GM12865 (cell line): ENCODE measurements at regions not wholly inside any gene's neighbourhood (a gene's known extent, or its start where the extent isn't known, plus 50 kb on each side); places are given as distances from the start of the nearest gene placed in this dataset.

Experiments used
- DNase-seq: peaks from one replicate; pipeline ENCODE4 v3.0.0; 2010; ENCODE audit warnings: low read depth
- H3K4me3 ChIP-seq: 2 replicates; pipeline ENCODE4 v1.5.1; 2011; ENCODE audit warnings: mild to moderate bottlenecking, low read depth, low read length, control low read depth
- TF ChIP-seq, protein P1 (sequence below): IDR thresholded peaks from 2 replicates; pipeline ENCODE4 v1.5.1; 2011; ENCODE audit warnings: low read length, control low read depth, low read depth, inconsistent platforms; ENCODE audit not compliant: insufficient read depth; ENCODE audit errors: missing control alignments

DNA sequence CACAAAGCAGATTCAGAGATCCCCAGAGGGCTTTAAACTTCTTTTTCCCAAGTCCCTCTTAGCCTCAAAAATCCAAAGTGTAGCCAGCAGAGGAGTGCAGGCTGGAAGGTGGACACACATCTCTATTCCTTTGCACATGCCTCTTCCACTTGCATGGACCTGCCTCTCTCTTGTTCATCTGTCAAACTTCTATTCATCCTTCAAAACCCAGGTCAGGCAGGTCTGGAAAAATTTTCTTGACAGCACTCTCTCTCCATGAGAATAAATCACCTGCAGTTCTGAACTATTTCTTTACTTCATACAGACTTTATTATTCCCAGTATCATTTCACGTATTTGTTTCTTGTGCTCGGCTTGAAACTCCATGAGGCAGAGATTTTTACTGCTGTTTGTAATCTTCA lies 127.5 kb downstream of the SS18 start:
- TF ChIP-seq, protein P1, sequence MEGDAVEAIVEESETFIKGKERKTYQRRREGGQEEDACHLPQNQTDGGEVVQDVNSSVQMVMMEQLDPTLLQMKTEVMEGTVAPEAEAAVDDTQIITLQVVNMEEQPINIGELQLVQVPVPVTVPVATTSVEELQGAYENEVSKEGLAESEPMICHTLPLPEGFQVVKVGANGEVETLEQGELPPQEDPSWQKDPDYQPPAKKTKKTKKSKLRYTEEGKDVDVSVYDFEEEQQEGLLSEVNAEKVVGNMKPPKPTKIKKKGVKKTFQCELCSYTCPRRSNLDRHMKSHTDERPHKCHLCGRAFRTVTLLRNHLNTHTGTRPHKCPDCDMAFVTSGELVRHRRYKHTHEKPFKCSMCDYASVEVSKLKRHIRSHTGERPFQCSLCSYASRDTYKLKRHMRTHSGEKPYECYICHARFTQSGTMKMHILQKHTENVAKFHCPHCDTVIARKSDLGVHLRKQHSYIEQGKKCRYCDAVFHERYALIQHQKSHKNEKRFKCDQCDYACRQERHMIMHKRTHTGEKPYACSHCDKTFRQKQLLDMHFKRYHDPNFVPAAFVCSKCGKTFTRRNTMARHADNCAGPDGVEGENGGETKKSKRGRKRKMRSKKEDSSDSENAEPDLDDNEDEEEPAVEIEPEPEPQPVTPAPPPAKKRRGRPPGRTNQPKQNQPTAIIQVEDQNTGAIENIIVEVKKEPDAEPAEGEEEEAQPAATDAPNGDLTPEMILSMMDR, result no peak
- H3K4me3 ChIP-seq, result no peak overlapping the region
- no peak for DNase-seq

DNA sequence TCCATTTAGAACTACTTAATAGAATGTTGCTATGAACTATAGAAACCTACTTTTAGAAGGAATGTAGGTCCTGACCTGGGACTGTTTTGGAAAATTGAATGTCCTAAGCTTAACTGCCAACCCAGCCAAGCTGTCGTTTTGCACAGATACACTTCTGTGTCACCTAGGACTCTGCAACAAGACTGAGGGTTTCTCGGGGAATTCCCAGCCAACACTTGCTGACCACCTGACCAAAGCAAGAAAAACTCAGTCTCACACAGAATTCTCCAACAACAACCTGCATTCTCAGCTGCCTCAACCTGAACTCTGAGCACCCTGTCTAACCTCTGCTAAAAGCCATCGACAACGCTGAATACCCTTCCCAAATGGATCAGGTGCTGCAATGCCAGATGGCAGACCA lies 128.2 kb downstream of the SS18 start:
- H3K4me3 ChIP-seq, result no peak overlapping the region
- DNase-seq, result peak; percentile 44
- TF ChIP-seq, protein P1, result no peak

DNA sequence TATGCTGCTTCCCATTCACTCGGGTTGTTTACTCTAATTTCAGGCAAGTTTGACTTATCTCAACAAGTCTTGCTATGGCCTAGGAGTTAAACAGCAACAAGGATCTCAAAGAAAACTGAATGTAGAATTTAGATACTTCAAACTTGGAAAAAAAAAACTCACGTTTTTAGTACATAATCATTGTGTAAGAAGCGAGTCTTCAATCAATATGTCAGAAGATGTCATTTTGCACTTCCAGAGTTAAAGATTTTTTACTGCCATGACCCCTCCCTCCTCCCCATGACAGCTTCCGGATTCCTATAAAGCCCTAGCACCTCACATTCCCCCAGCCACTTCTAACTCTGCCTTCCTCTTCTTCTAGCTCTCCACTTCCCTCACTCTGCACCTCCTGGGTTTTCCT lies 133.4 kb downstream of the SS18 start:
- H3K4me3 ChIP-seq, result no peak overlapping the region
- TF ChIP-seq, protein P1, result no peak
- no peak for DNase-seq

DNA sequence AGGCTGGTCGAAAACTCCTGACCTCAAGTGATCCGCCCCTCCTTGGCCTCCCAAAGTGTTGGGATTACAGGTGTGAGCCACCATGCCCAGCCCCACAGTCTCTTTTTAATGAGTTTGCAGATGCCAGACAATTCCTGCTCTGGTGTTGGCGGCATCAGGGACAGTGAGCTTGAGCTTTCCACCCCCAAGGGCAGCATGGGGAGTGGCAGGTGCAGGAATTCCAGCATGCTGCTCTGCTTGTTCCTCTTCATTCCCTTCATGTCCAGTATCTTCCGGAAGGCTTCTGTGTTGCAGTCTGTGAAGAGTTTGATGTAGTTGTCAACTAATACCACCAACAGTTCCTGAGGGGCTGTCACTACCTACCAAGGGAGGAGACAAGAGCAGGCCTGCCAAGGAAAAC lies 137.3 kb downstream of the SS18 start:
- DNase-seq, result no peak
- TF ChIP-seq, protein P1, result no peak
- H3K4me3 ChIP-seq, result no peak overlapping the region

DNA sequence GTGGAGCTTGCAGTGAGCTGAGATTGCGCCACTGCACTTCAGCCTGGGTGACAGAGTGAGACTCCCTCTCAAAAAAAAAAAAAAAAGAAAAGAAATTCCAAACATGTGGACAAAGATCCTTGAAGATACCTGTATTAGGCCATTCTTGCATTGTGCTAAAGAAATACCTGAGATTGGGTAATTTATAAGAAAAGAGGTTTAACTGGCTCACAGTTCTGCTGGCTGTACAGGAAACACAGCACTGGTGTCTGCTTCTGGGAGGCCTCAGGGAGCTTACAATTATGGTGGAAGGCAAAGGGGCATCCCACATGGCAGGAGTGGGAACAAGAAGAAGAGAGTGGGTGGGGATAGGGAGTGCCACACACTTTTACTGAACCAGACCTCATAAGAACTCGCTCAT lies 140.1 kb downstream of the SS18 start:
- TF ChIP-seq, protein P1, result no peak
- DNase-seq, result no peak

DNA sequence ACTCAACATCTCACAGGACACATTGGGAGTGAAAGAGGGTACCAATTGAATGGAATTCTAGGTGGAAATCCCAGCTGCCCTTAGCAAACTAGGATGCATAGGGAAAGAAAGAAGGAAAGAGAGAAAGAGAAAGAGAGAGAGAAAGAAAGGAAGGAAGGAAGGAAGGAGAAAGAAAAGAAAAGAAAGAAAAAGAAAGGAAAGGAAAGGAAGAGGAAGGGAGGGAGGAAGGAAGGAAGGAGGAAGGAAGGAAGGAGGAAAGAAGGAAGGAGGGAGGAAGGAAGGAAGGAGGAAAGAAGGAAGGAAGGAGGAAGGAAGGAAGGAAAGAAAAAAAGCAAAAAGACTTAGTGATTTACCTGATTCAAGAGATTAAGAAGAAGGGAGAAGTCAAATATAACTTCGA lies 143.9 kb downstream of the SS18 start:
- no peak for DNase-seq
- H3K4me3 ChIP-seq, result no peak overlapping the region
- TF ChIP-seq, protein P1, result no peak

More for the DNA sequence above, 140.1 kb downstream of the SS18 start:
- no peak overlapping the region for H3K4me3 ChIP-seq

DNA sequence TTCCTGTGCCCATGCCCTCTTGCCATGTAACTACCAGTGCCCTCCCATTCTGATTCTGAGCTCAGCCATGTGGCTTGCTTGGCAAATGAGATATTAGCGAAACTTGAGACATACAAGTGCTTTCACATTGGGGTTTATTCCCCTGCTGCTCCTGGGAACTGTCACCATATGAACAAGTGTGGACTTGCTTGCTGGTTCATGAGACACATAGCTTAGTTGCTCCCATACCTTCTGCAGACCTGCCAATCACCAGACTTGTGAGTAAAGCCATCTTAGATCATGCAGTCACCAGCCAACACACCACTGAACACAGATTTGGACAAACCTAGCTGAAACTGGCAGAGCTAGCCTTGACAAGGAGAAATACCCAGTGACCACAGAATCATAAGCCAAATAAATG lies 155.1 kb downstream of the SS18 start:
- no peak overlapping the region for H3K4me3 ChIP-seq
- TF ChIP-seq, protein P1, result no peak
- peak; percentile 42 for DNase-seq
